SK-N-MC (cell line): ENCODE measurements at regions not wholly inside any gene's neighbourhood (a gene's known extent, or its start where the extent isn't known, plus 50 kb on each side); places are given as distances from the start of the nearest gene placed in this dataset.
"Not testable (repeated sequence)": the region's sequence is repeated elsewhere in the genome, so short reads cannot be mapped to it uniquely, and the experiment has no call there.

Source experiments
- DNase-seq: peaks from one replicate; pipeline ENCODE4 v3.0.0-alpha.2; 2011; ENCODE audit warnings: low read depth, low spot score
- H3K27ac ChIP-seq: fragments of 200-600 bp; sonication (generic); 2 replicates; pipeline ENCODE4 v1.5.1; 2016; ENCODE audit warnings: mixed run types
- H3K36me3 ChIP-seq: fragments of 200-600 bp; sonication (generic); 2 replicates; pipeline ENCODE4 v1.6.1; 2017; ENCODE audit warnings: antibody characterized with exemption, low read length, mixed read lengths; ENCODE audit not compliant: insufficient read depth
- H3K4me3 ChIP-seq: fragments of 200-600 bp; sonication (generic); 2 replicates; pipeline ENCODE4 v1.5.1; 2016
- H3K9ac ChIP-seq: fragments of 200-600 bp; sonication (generic); 2 replicates; pipeline ENCODE4 v1.8.0; 2017; ENCODE audit warnings: mixed run types, mixed read lengths; ENCODE audit not compliant: insufficient read length
- H3K9me3 ChIP-seq: fragments of 200-600 bp; sonication (generic); 2 replicates; pipeline ENCODE4 v1.6.1; 2017; ENCODE audit warnings: low read depth, mild to moderate bottlenecking, antibody characterized with exemption, low read length, moderate library complexity, mixed read lengths
- EZH2 ChIP-seq: fragments of 200-600 bp; sonication (generic); IDR thresholded peaks from one replicate; pipeline ENCODE4 v1.6.1; 2017; ENCODE audit warnings: antibody characterized with exemption
- FOXP2 ChIP-seq: optimal IDR thresholded peaks from 2 replicates; pipeline ENCODE3; 2011; ENCODE audit warnings: mild to moderate bottlenecking, moderate library complexity; ENCODE audit not compliant: insufficient read depth; ENCODE audit errors: extremely low read length, control extremely low read depth
- POLR2AphosphoS5 ChIP-seq: IDR thresholded peaks from 2 replicates; pipeline ENCODE4 v1.6.1; 2012; ENCODE audit warnings: mild to moderate bottlenecking, low read depth, low read length, borderline replicate concordance

GRCh38 chr6:6744551-6744950, 156.0 kb downstream of the LY86 start:
- no peak overlapping the region for H3K27ac ChIP-seq
- no peak for TF ChIP-seq POLR2AphosphoS5
- TF ChIP-seq EZH2, result no peak
- no peak for TF ChIP-seq FOXP2
- no peaks in the 10 kb centered on the region for H3K9me3 ChIP-seq
- no peak overlapping the region for H3K9ac ChIP-seq
- no peak overlapping the region for H3K4me3 ChIP-seq
- no peak for DNase-seq
- no peaks in the 10 kb centered on the region for H3K36me3 ChIP-seq

GRCh38 chr6:6745637-6746332, 157.3 kb downstream of the LY86 start:
- not testable (repeated sequence) for H3K27ac ChIP-seq, H3K4me3 ChIP-seq, H3K9me3 ChIP-seq, H3K9ac ChIP-seq, DNase-seq, H3K36me3 ChIP-seq

GRCh38 chr6:6746333-6746969, 157.9 kb downstream of the LY86 start:
- Histone ChIP-seq H3K9me3 (no peaks in the 10 kb centered on the region), H3K36me3 (no peaks in the 10 kb centered on the region), H3K4me3 (no peak overlapping the region), H3K9ac (no peak overlapping the region), H3K27ac (no peak overlapping the region)
- TF ChIP-seq FOXP2 (no peak), EZH2 (no peak), POLR2AphosphoS5 (no peak)
- DNase-seq, result no peak

GRCh38 chr6:6746970-6747338, 158.4 kb downstream of the LY86 start:
- Histone ChIP-seq H3K4me3 (no peak overlapping the region), H3K9me3 (no peaks in the 10 kb centered on the region), H3K36me3 (no peaks in the 10 kb centered on the region), H3K9ac (no peak overlapping the region), H3K27ac (no peak overlapping the region)
- no peak for TF ChIP-seq EZH2
- no peak for TF ChIP-seq POLR2AphosphoS5
- no peak for TF ChIP-seq FOXP2
- no peak for DNase-seq

- DNase-seq, result no peak
- no peak overlapping the region for H3K27ac ChIP-seq
- H3K4me3 ChIP-seq, result no peak overlapping the region
- no peaks in the 10 kb centered on the region for H3K36me3 ChIP-seq
- H3K9me3 ChIP-seq, result no peaks in the 10 kb centered on the region
- TF ChIP-seq EZH2, result no peak
- no peak for TF ChIP-seq POLR2AphosphoS5
- no peak for TF ChIP-seq FOXP2
- H3K9ac ChIP-seq, result no peak overlapping the region
These were observed 158.9 kb downstream of the LY86 start for GRCh38 chr6:6747371-6747770.

- Histone ChIP-seq H3K36me3 (no peaks in the 10 kb centered on the region), H3K9me3 (no peaks in the 10 kb centered on the region), H3K27ac (no peak overlapping the region), H3K9ac (no peak overlapping the region), H3K4me3 (no peak overlapping the region)
- DNase-seq, result no peak
- TF ChIP-seq EZH2 (no peak), POLR2AphosphoS5 (no peak), FOXP2 (no peak)
These were observed 159.5 kb downstream of the LY86 start for GRCh38 chr6:6748001-6748400.

GRCh38 chr6:6749702-6750491, 161.4 kb downstream of the LY86 start:
- no peaks in the 10 kb centered on the region for H3K36me3 ChIP-seq
- H3K4me3 ChIP-seq, result no peak overlapping the region
- peak overlapping the region; percentile 62 for H3K27ac ChIP-seq
- DNase-seq, result no peak
- TF ChIP-seq POLR2AphosphoS5 (no peak), FOXP2 (no peak), EZH2 (no peak)
- H3K9me3 ChIP-seq, result no peaks in the 10 kb centered on the region
- no peak overlapping the region for H3K9ac ChIP-seq

GRCh38 chr6:6750594-6751265, 162.2 kb downstream of the LY86 start:
- H3K36me3 ChIP-seq, result no peaks in the 10 kb centered on the region
- H3K9me3 ChIP-seq, result no peaks in the 10 kb centered on the region
- TF ChIP-seq EZH2 (no peak), FOXP2 (no peak), POLR2AphosphoS5 (no peak; the same call in 1 of the 2 replicates)
- DNase-seq, result no peak
- H3K4me3 ChIP-seq, result no peak overlapping the region
- H3K27ac ChIP-seq, result peak overlapping the region; percentile 91
- H3K9ac ChIP-seq, result peak overlapping the region; percentile 29

- Histone ChIP-seq H3K4me3 (peak overlapping the region; percentile 6; the same call in 1 of the 2 replicates), H3K27ac (peak overlapping the region; percentile 91), H3K36me3 (no peaks in the 10 kb centered on the region), H3K9ac (peak overlapping the region; percentile 29), H3K9me3 (no peaks in the 10 kb centered on the region)
- DNase-seq, result no peak
- TF ChIP-seq FOXP2 (no peak), EZH2 (no peak), POLR2AphosphoS5 (no peak; the same call in 1 of the 2 replicates)
These were observed 162.7 kb downstream of the LY86 start for GRCh38 chr6:6751266-6751596.
